ENCODE measurements at regions not wholly inside any gene's neighbourhood (a gene's known extent, or its start where the extent isn't known, plus 50 kb on each side); places are given as distances from the start of the nearest gene placed in this dataset.

- H3K9ac ChIP-seq (replicated peaks; ENCODE audit: extremely low read depth, insufficient read depth, low read length): no peak overlapping the region
- ChIA-PET CTCF (no interaction called here), POLR2A (no interaction called here)
- no peak overlapping the region for H3K4me2 ChIP-seq (ENCODE audit: insufficient read depth, low read length)
- H3K36me3 ChIP-seq (ENCODE audit: control insufficient read depth in 2 of 2, extremely low read depth in 1 of 2, insufficient read depth in 2 of 2, low read length in 2 of 2): no peaks in the 10 kb centered on the region
- no peak overlapping the region for H3K4me3 ChIP-seq (replicated peaks in 1 of 3; ENCODE audit: insufficient read depth in 1 of 3, low read depth in 1 of 3, low read length in 3 of 3)
- no peaks in the 10 kb centered on the region for H3K79me2 ChIP-seq (ENCODE audit: control insufficient read depth, insufficient read depth, low read length)
- TF ChIP-seq JUN (IDR thresholded peaks at IDR 0.05; ENCODE audit: borderline replicate concordance, insufficient read depth, insufficient read length, low read depth): no peak
- TF ChIP-seq MYC (IDR thresholded peaks at IDR 0.05; ENCODE audit: low read depth, low read length): no peak
- no peak for TF ChIP-seq POLR2AphosphoS5 (IDR thresholded peaks at IDR 0.05; ENCODE audit: insufficient read depth, low read depth, low read length)
- TF ChIP-seq EZH2 (IDR thresholded peaks at IDR 0.05; ENCODE audit: borderline replicate concordance, low read depth, low read length, severe bottlenecking): no peak
- no peak for TF ChIP-seq FOS (IDR thresholded peaks at IDR 0.05; ENCODE audit: borderline replicate concordance, insufficient read depth, low read length)
- TF ChIP-seq, protein P1, sequence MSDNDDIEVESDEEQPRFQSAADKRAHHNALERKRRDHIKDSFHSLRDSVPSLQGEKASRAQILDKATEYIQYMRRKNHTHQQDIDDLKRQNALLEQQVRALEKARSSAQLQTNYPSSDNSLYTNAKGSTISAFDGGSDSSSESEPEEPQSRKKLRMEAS (IDR thresholded peaks at IDR 0.05; ENCODE audit: insufficient read depth, insufficient read length): no peak
- no peak for TF ChIP-seq CTCF (IDR thresholded peaks at IDR 0.05; ENCODE audit: extremely low read depth in 1 of 2, insufficient read depth in 1 of 2, low read depth in 1 of 2, low read length in 2 of 2)
- TF ChIP-seq GATA2 (IDR thresholded peaks at IDR 0.05; ENCODE audit: insufficient read depth, insufficient read length, low read depth, low read length): no peak
- TF ChIP-seq POLR2A (IDR thresholded peaks at IDR 0.05; ENCODE audit: low read depth, low read length): no peak
- H3K4me1 ChIP-seq (ENCODE audit: control insufficient read depth, extremely low read depth, insufficient read depth, low read length): no peaks in the 10 kb centered on the region
- DNase-seq (ENCODE audit: low read depth, low spot score) (no peak), FAIRE-seq (no peak)
- BruUV-seq (replicated peaks): no TSS peak
- no peak overlapping the region for H2AFZ ChIP-seq (ENCODE audit: low read depth, low read length)
- no peaks in the 10 kb centered on the region for H3K27me3 ChIP-seq (ENCODE audit: control insufficient read depth in 2 of 2, insufficient read depth in 2 of 2, low read length in 2 of 2)
- H3K9me1 ChIP-seq (replicated peaks; ENCODE audit: control insufficient read depth, extremely low read depth, insufficient read depth, low read length): no peaks in the 10 kb centered on the region
- intact Hi-C loops (cut with micrococcal nuclease): no loop called here
- H3K27ac ChIP-seq (ENCODE audit: insufficient read depth, low read depth, low read length): no peak overlapping the region
- dilution Hi-C loops (cut with MboI; ENCODE audit: extremely low pct_ligation_motif_present, low sequenced_read_pairs): no loop called here
- no peaks in the 10 kb centered on the region for H3K9me3 ChIP-seq (replicated peaks; ENCODE audit: control insufficient read depth, insufficient read depth, low read length)
- H4K20me1 ChIP-seq (replicated peaks; ENCODE audit: control insufficient read depth, extremely low read depth, insufficient read depth, low read length): no peaks in the 10 kb centered on the region
Observed at GRCh38 chr3:177379045-177379444, 181.8 kb upstream of the TBL1XR1 start.
